Stimulated activated memory B cell treated with anti-CD40 and anti-IgM and Interleukin-4, amounts not matched to agents 10 μg/mL and 1 μg/mL and 100 μg/mL, for 72 hours (primary cell): ENCODE measurements at regions not wholly inside any gene's neighbourhood (a gene's known extent, or its start where the extent isn't known, plus 50 kb on each side); places are given as distances from the start of the nearest gene placed in this dataset.

ENCODE experiments used
- ATAC-seq: fragments of 150-1000 bp; cut with Tn5 transposase; 2 replicates; pipeline ENCODE4 v1.10.0; 2021
- H3K27ac Mint-ChIP-seq: one replicate; pipeline ENCODE4 v1.8.0; 2022; ENCODE audit warnings: mild to moderate bottlenecking, mixed read lengths
- H3K27me3 Mint-ChIP-seq: one replicate; pipeline ENCODE4 v1.8.0; 2022; ENCODE audit warnings: mixed read lengths
- H3K36me3 Mint-ChIP-seq: one replicate; pipeline ENCODE4 v1.8.0; 2022; ENCODE audit warnings: mixed read lengths
- H3K4me1 Mint-ChIP-seq: one replicate; pipeline ENCODE4 v1.8.0; 2022; ENCODE audit warnings: mixed read lengths
- H3K4me3 Mint-ChIP-seq: one replicate; pipeline ENCODE4 v1.8.0; 2022; ENCODE audit warnings: mild to moderate bottlenecking, moderate library complexity, mixed read lengths
- H3K9me3 Mint-ChIP-seq: one replicate; pipeline ENCODE4 v1.8.0; 2022; ENCODE audit warnings: mixed read lengths

DNA sequence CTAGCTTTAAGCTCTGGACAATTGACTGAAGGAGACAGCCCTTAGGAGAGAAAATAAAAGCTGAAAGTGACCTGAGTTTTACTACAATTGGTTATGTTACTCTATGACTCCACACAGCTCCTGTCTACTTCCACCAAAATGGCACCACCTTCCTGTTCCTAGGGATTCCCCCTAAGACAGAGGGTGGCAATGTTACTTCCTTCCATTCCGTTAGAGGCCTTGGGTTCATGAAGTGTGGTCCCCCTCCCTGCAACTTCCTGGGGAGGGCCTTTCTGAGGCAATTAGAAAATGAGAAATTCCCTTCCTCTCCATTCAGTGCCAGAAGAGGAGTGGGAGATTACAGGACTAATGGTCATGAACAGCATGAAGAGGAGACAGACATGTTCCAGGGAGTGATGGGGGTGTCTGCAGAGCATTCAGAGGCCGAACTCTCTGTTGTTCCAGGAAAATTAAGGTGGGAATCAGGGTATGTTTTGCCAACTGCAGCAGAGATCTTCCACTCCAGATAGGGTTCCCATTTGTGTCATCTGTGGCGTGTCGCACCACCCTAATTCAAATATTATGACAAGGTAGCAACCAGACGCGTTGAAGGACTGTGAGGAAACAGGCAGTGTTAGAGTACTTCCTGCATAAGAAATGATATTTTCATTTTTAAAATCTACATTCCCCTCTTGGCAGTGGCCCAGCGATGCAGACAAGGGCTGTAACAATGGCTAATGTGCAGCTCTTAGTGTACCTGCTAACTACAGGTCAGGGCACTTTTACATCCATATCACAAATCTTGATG is 53.1 kb upstream of the TRIM67 start:
- peaks cover 6% of the 10 kb centered on the region for H3K4me1 Mint-ChIP-seq

DNA sequence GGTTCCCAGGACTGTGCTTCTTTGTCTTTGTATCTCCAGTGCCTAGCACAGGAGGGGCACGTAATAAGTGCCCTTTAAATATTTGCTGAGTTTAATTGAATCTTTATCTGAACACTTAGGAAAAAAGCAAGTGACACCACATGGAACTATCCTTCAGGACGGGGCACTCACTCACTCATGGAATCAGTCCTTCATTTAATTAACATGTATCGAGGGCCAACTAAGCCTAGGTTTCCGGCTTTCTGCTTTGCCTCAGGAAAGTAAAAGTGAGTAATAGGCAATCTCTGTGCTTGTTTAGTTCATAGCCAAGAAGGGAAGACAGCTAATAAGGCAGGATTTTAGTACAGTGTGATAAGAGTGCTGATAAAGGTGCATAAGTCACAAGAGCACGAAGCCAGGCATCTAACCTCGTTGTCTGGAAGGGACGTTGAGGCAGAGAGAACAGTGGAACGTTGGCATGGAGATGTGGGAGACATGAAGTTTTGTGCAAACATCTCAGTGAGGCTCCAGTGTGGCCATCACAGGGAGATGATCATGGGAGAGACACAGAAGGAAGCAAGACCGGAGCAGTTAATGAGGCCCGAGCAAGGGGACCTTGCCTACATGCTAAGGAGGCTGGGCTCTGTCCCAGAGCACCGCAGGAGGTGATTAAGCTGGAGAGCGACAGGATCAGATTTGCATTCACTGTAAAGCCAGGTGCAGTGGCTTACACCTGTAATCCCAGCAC is 54.1 kb upstream of the TRIM67 start:
- H3K27ac Mint-ChIP-seq = no peak overlapping the region
- H3K4me3 Mint-ChIP-seq = no peak overlapping the region
- H3K9me3 Mint-ChIP-seq = peaks cover 5% of the 10 kb centered on the region
- H3K27me3 Mint-ChIP-seq = peaks cover 43% of the 10 kb centered on the region
- no peak for ATAC-seq
- H3K4me1 Mint-ChIP-seq = peaks cover 6% of the 10 kb centered on the region
- no peaks in the 10 kb centered on the region for H3K36me3 Mint-ChIP-seq

More for the DNA sequence above, 53.1 kb upstream of the TRIM67 start:
- H3K27ac Mint-ChIP-seq = no peak overlapping the region
- H3K4me3 Mint-ChIP-seq = no peak overlapping the region
- H3K36me3 Mint-ChIP-seq = no peaks in the 10 kb centered on the region
- peaks cover 5% of the 10 kb centered on the region for H3K9me3 Mint-ChIP-seq
- H3K27me3 Mint-ChIP-seq = peaks cover 47% of the 10 kb centered on the region
- no peak for ATAC-seq

- H3K9me3 Mint-ChIP-seq = peaks cover 3% of the 10 kb centered on the region
- no peaks in the 10 kb centered on the region for H3K36me3 Mint-ChIP-seq
- peaks cover 44% of the 10 kb centered on the region for H3K27me3 Mint-ChIP-seq
- no peak overlapping the region for H3K27ac Mint-ChIP-seq
- no peak overlapping the region for H3K4me3 Mint-ChIP-seq
- ATAC-seq = no peak
- peaks cover 6% of the 10 kb centered on the region for H3K4me1 Mint-ChIP-seq
Observed at GRCh38 chr1:231107151-231107550, 54.7 kb upstream of the TRIM67 start.

DNA sequence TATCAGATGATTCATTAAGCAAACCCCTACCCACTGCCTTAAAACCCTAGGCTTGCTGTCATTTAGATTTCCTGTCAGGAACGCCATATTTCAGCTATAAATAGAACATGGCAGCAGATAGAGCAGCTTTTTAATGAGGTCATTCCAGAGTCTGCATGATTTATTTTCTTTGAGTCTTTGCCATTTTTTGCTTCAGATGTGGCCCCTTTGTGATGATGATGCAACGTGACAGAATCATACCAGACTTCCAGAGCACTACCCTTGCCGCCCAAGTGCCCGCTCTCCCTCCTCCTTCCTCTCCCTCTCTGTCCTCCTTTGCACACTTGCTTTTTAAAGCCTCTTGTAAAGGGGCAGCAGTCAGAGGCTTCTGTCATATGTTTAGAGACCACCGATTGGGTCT is 55.5 kb upstream of the TRIM67 start:
- no peak for ATAC-seq
- Mint-ChIP-seq H3K9me3 (no peaks in the 10 kb centered on the region), H3K27me3 (peaks cover 40% of the 10 kb centered on the region), H3K4me3 (no peak overlapping the region), H3K4me1 (peaks cover 6% of the 10 kb centered on the region), H3K27ac (no peak overlapping the region), H3K36me3 (no peaks in the 10 kb centered on the region)

- H3K36me3 Mint-ChIP-seq = no peaks in the 10 kb centered on the region
- peaks cover 6% of the 10 kb centered on the region for H3K4me1 Mint-ChIP-seq
- peaks cover 45% of the 10 kb centered on the region for H3K27me3 Mint-ChIP-seq
- H3K9me3 Mint-ChIP-seq = no peaks in the 10 kb centered on the region
- ATAC-seq = no peak
- H3K27ac Mint-ChIP-seq = no peak overlapping the region
- no peak overlapping the region for H3K4me3 Mint-ChIP-seq
Observed at GRCh38 chr1:231104917-231105316, 56.9 kb upstream of the TRIM67 start.

DNA sequence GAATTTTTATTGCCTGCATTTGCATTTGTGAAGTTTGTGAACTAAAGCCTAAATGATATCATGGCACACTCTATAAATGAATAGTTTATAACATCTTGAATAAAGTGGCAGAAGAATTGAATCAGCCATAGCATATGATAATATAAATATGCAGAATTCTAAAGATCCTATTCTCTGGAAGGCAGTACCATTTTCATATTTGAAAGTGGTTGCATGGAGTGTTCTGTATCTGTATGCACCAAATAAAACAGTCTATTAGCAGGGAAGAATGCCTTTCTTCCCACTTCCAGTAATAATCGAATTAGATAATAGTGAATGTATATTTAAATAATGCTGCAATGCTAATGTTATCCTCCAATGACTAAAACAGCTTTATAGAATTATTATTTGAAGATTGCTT is 57.9 kb upstream of the TRIM67 start:
- Mint-ChIP-seq H3K4me1 (peaks cover 6% of the 10 kb centered on the region), H3K4me3 (no peak overlapping the region), H3K36me3 (no peaks in the 10 kb centered on the region), H3K27me3 (peaks cover 45% of the 10 kb centered on the region), H3K9me3 (no peaks in the 10 kb centered on the region), H3K27ac (no peak overlapping the region)
- no peak for ATAC-seq

DNA sequence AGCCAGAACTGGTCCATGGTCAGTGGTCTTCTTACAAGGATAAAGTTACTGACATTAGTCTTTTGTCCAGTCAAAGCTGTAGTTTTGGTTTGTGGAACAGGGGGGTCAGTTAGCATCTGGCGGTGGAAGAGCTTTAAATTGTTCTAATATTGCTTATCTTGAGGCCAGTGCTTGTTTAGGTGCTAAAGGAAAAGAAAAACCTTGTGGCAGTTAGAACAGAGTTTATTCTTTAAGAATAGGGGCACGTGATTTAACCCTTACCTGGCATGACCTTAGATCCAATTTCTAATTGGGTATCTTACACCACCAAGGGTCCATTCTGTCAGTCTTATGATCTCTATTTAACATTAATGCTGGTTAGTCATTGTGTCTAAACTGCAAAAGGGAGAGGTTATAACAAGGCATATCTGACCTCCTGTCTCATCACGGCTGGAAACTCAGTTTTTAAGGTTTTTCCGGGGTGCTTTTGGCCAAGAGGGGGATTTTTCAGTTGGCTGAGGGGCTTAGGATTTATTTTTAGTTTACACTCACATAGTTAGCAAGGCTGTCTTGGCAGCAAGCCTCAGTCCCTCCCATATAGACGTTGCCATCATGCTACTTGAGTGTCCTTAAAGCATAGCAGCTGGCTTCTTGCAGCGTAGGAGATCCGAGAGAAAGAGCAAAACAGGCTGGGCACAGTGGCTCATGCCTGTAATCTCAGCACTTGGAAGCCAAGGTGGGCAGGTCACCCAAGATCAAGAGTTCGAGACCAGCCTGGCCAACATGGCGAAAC is 60.1 kb upstream of the FAM89A start:
- no peaks in the 10 kb centered on the region for H3K4me1 Mint-ChIP-seq
- no peaks in the 10 kb centered on the region for H3K36me3 Mint-ChIP-seq
- no peak overlapping the region for H3K27ac Mint-ChIP-seq
- H3K9me3 Mint-ChIP-seq = no peaks in the 10 kb centered on the region
- H3K4me3 Mint-ChIP-seq = no peak overlapping the region
- ATAC-seq = no peak
- H3K27me3 Mint-ChIP-seq = peaks cover 38% of the 10 kb centered on the region

GRCh38 chr1:231099311-231099710 is 59.3 kb upstream of the FAM89A start:
- no peaks in the 10 kb centered on the region for H3K36me3 Mint-ChIP-seq
- H3K4me3 Mint-ChIP-seq = no peak overlapping the region
- H3K4me1 Mint-ChIP-seq = no peaks in the 10 kb centered on the region
- ATAC-seq = no peak
- no peak overlapping the region for H3K27ac Mint-ChIP-seq
- H3K27me3 Mint-ChIP-seq = peaks cover 43% of the 10 kb centered on the region
- H3K9me3 Mint-ChIP-seq = no peaks in the 10 kb centered on the region

DNA sequence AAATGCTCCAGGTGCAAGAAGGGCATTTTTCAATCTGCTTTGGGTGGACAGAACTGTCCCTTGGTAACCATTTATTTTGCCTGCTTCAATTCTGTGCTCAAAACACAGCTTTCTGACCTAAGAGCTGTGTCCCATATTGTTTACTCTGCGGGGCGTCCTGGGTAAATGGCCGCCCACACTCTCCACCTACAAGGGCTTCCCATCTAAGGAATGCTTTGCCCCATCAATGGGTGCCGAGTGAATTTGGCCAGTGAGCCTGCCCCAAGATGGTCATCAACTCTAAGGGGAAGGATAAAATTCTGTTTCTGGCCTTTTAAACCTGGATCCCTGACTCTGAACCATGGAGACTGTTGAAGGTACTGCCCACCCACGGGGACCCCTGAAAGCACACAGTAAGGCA is 55.5 kb upstream of the FAM89A start:
- H3K4me1 Mint-ChIP-seq = no peaks in the 10 kb centered on the region
- peaks cover 60% of the 10 kb centered on the region for H3K27me3 Mint-ChIP-seq
- H3K36me3 Mint-ChIP-seq = no peaks in the 10 kb centered on the region
- no peaks in the 10 kb centered on the region for H3K9me3 Mint-ChIP-seq
- no peak overlapping the region for H3K27ac Mint-ChIP-seq
- no peak overlapping the region for H3K4me3 Mint-ChIP-seq
- no peak for ATAC-seq

GRCh38 chr1:231094421-231094820 is 54.4 kb upstream of the FAM89A start:
- no peaks in the 10 kb centered on the region for H3K4me1 Mint-ChIP-seq
- no peaks in the 10 kb centered on the region for H3K9me3 Mint-ChIP-seq
- H3K27me3 Mint-ChIP-seq = peaks cover 55% of the 10 kb centered on the region
- no peaks in the 10 kb centered on the region for H3K36me3 Mint-ChIP-seq
- no peak overlapping the region for H3K27ac Mint-ChIP-seq
- no peak overlapping the region for H3K4me3 Mint-ChIP-seq
- no peak for ATAC-seq

DNA sequence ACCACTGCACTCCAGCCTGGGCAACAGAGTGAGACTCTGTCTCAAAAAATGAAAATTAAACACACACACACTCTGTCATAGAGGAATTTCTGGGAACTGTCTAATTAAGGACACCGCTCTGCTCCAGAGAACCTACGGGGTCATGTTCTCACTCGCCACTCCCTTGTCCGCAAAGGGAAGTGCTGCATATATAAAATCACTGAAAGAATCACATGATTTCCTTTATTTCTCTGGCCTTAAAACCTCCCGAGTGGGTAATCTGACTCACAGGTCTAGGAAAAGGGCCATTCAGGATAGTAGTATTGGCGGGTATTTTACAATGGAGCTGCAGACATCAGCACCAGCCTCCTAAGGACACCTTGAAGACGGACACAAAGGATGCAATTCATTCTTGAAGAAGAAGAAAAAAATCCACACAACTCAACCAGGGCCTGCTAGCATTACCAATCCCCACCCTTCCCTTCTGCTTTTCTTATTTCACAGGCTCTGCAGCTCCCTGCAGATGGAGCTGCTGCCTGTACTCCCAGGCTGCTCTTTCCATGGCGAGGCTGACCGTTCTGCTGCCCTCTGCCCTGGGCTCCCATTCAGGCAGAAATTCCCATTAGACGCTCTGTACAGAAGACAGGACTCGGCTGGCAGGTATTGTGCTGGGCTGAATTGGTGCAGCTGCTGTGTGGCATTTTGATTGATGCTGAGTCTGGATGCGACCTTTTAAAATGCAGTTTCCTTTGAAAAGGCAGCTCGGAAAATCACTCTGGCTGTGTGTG is 53.3 kb upstream of the FAM89A start:
- no peaks in the 10 kb centered on the region for H3K36me3 Mint-ChIP-seq
- no peaks in the 10 kb centered on the region for H3K9me3 Mint-ChIP-seq
- H3K4me3 Mint-ChIP-seq = no peak overlapping the region
- ATAC-seq = no peak
- no peak overlapping the region for H3K27ac Mint-ChIP-seq
- H3K4me1 Mint-ChIP-seq = no peaks in the 10 kb centered on the region
- H3K27me3 Mint-ChIP-seq = peaks cover 55% of the 10 kb centered on the region

DNA sequence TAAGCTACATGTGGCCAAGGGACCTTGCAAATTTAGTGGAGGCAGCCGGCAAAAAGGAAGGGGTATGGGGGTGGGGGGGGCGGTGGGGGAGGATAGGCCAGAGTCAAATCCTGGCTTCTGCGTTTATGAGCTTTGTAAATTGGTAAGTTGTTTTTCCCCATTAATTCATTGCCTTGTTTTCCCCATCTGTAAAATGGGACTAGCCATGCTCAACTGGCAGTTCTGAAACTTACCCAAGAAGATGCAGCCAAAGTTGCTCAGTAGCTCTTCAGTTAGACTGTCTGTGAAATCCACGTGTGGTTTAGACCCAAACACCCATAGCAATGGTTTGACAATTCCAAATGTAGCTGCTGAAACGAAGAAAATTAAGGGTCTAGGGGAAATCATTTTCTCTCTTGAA is 52.3 kb upstream of the FAM89A start:
- H3K36me3 Mint-ChIP-seq = no peaks in the 10 kb centered on the region
- ATAC-seq = no peak
- no peak overlapping the region for H3K27ac Mint-ChIP-seq
- no peaks in the 10 kb centered on the region for H3K4me1 Mint-ChIP-seq
- peaks cover 2% of the 10 kb centered on the region for H3K9me3 Mint-ChIP-seq
- peaks cover 51% of the 10 kb centered on the region for H3K27me3 Mint-ChIP-seq
- no peak overlapping the region for H3K4me3 Mint-ChIP-seq

- peaks cover 2% of the 10 kb centered on the region for H3K9me3 Mint-ChIP-seq
- peaks cover 50% of the 10 kb centered on the region for H3K27me3 Mint-ChIP-seq
- no peak for ATAC-seq
- H3K4me3 Mint-ChIP-seq = no peak overlapping the region
- H3K36me3 Mint-ChIP-seq = no peaks in the 10 kb centered on the region
- no peaks in the 10 kb centered on the region for H3K4me1 Mint-ChIP-seq
- H3K27ac Mint-ChIP-seq = no peak overlapping the region
Observed at GRCh38 chr1:231091831-231092301, 51.8 kb upstream of the FAM89A start.

DNA sequence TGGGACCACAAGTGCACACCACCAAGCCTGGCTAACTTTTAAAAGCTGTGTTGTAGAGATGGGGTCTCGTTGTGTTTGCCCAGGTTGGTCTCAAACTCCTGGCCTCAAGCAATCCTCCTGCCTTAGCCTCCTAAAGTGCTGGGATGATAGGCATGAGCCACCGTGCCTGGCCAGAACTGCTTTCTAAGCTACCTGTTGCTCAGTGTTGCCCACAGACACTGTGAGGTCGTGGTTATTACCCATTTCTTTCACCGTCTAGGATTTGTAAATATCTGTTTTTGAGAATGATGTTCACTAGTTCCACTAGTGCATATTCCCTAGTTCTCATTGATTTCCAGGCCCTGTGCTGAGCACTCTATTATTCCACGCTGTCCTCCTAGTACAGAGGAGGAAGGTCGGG is 51.4 kb upstream of the FAM89A start:
- H3K4me3 Mint-ChIP-seq = no peak overlapping the region
- peaks cover 50% of the 10 kb centered on the region for H3K27me3 Mint-ChIP-seq
- H3K27ac Mint-ChIP-seq = no peak overlapping the region

More for the DNA sequence above, 51.4 kb upstream of the FAM89A start:
- H3K4me1 Mint-ChIP-seq = no peaks in the 10 kb centered on the region
- no peaks in the 10 kb centered on the region for H3K36me3 Mint-ChIP-seq
- no peak for ATAC-seq
- peaks cover 2% of the 10 kb centered on the region for H3K9me3 Mint-ChIP-seq
